Breast epithelium (tissue), 3 donors: ENCODE measurements at regions not wholly inside any gene's neighbourhood (a gene's known extent, or its start where the extent isn't known, plus 50 kb on each side); places are given as distances from the start of the nearest gene placed in this dataset.
"Not testable (repeated sequence)": the region's sequence is repeated elsewhere in the genome, so short reads cannot be mapped to it uniquely, and the experiment has no call there.

Experiments used
- CTCF ChIP-seq, 3 donors: fragments of 450-650 bp; IDR thresholded peaks; one replicate each; pipeline ENCODE4 v1.5.1; 2016 to 2017; ENCODE audit warnings: antibody characterized with exemption in 3 of 3, mild to moderate bottlenecking in 3 of 3, moderate library complexity in 3 of 3
- POLR2A ChIP-seq: fragments of 450-650 bp; IDR thresholded peaks from one replicate; pipeline ENCODE4 v1.6.1; 2016; ENCODE audit warnings: antibody characterized with exemption, mild to moderate bottlenecking, moderate library complexity

- not testable (repeated sequence) for TF ChIP-seq CTCF (IDR thresholded peaks at IDR 0.05); POLR2A
Measured at GRCh38 chr7:67328257-67328656, 331.6 kb downstream of the TYW1 start.
